ENCODE measurements at regions not wholly inside any gene's neighbourhood (a gene's known extent, or its start where the extent isn't known, plus 50 kb on each side); places are given as distances from the start of the nearest gene placed in this dataset.

GRCh38 chr3:59472541-59472940 lies 422.7 kb upstream of the CFAP20DC start:
- DNase-seq (ENCODE audit: low read depth in 1 of 2, low spot score in 1 of 2), result no peak
- Histone ChIP-seq H3K27me3 (no peaks in the 10 kb centered on the region), H3K9me3 (ENCODE audit: low read depth) (no peaks in the 10 kb centered on the region), H3K4me3 (no peak overlapping the region), H3K36me3 (no peaks in the 10 kb centered on the region), H3K27ac (no peak overlapping the region), H3K4me1 (ENCODE audit: low read depth) (no peaks in the 10 kb centered on the region)
- TF ChIP-seq, protein P1, sequence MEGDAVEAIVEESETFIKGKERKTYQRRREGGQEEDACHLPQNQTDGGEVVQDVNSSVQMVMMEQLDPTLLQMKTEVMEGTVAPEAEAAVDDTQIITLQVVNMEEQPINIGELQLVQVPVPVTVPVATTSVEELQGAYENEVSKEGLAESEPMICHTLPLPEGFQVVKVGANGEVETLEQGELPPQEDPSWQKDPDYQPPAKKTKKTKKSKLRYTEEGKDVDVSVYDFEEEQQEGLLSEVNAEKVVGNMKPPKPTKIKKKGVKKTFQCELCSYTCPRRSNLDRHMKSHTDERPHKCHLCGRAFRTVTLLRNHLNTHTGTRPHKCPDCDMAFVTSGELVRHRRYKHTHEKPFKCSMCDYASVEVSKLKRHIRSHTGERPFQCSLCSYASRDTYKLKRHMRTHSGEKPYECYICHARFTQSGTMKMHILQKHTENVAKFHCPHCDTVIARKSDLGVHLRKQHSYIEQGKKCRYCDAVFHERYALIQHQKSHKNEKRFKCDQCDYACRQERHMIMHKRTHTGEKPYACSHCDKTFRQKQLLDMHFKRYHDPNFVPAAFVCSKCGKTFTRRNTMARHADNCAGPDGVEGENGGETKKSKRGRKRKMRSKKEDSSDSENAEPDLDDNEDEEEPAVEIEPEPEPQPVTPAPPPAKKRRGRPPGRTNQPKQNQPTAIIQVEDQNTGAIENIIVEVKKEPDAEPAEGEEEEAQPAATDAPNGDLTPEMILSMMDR (IDR thresholded peaks at IDR 0.05; ENCODE audit: low read depth, low read length), result no peak

- Histone ChIP-seq H3K27ac (no peak overlapping the region), H3K4me1 (ENCODE audit: low read depth) (no peaks in the 10 kb centered on the region), H3K36me3 (no peaks in the 10 kb centered on the region), H3K4me3 (no peak overlapping the region), H3K27me3 (no peaks in the 10 kb centered on the region), H3K9me3 (ENCODE audit: low read depth) (no peaks in the 10 kb centered on the region)
- no peak for DNase-seq (ENCODE audit: low read depth in 1 of 2, low spot score in 1 of 2)
- TF ChIP-seq, protein P1 (IDR thresholded peaks at IDR 0.05; ENCODE audit: low read depth, low read length), result no peak
These were observed 420.3 kb upstream of the CFAP20DC start for GRCh38 chr3:59469948-59470723.

GRCh38 chr3:59467476-59467875 lies 417.7 kb upstream of the CFAP20DC start:
- H3K4me1 ChIP-seq (ENCODE audit: low read depth), result no peaks in the 10 kb centered on the region
- TF ChIP-seq, protein P1 (IDR thresholded peaks at IDR 0.05; ENCODE audit: low read depth, low read length), result no peak
- H3K4me3 ChIP-seq, result no peak overlapping the region
- DNase-seq (ENCODE audit: low read depth in 1 of 2, low spot score in 1 of 2), result no peak
- no peaks in the 10 kb centered on the region for H3K36me3 ChIP-seq
- H3K27ac ChIP-seq, result no peak overlapping the region
- H3K27me3 ChIP-seq, result no peaks in the 10 kb centered on the region
- H3K9me3 ChIP-seq (ENCODE audit: low read depth), result no peaks in the 10 kb centered on the region

DNA sequence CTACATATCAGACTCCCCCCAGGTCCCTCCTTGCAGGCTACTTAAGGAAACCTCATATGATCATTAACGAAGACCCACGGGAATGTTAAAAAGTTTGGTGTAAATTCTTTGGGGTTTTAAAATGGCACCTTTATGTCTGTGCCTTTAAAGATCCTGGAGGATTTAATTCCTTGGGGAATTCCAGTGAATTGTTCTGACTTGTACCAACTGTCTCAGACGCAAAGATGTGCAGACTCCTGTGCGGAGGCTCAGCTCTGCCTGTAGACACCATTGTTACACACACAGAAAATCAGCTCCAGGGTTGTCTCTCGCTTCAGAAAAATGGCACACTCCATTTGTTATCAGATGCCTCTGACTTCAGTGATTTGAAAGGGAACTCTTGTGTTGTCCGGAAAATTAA lies 414.4 kb upstream of the CFAP20DC start:
- TF ChIP-seq, protein P1 (IDR thresholded peaks at IDR 0.05; ENCODE audit: low read depth, low read length), result no peak
- Histone ChIP-seq H3K4me3 (no peak overlapping the region), H3K27ac (no peak overlapping the region), H3K27me3 (no peaks in the 10 kb centered on the region), H3K4me1 (ENCODE audit: low read depth) (no peaks in the 10 kb centered on the region), H3K9me3 (ENCODE audit: low read depth) (no peaks in the 10 kb centered on the region), H3K36me3 (no peaks in the 10 kb centered on the region)
- DNase-seq (ENCODE audit: low read depth in 1 of 2, low spot score in 1 of 2), result no peak

DNA sequence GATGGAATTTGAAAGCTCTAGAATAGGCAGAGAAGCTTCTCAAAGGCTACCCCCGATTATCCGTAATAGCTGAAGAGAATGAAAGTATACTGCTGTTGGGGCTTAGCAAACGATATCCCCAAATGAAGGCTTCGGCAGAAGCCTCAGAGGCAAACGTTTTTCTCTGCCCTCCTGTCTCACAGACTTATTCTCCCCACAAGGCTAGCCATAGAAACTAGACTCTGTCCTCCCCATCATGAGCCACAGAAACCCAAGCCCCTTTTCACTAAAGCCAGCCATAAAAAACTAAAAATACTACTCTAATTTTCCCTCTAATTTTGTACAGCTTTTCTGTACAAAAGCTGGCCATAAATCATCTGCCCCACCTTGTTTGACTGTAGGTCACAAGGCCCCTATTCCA lies 413.4 kb upstream of the CFAP20DC start:
- TF ChIP-seq, protein P1 (IDR thresholded peaks at IDR 0.05; ENCODE audit: low read depth, low read length), result no peak
- Histone ChIP-seq H3K9me3 (ENCODE audit: low read depth) (no peaks in the 10 kb centered on the region), H3K27ac (no peak overlapping the region), H3K27me3 (no peaks in the 10 kb centered on the region), H3K4me1 (ENCODE audit: low read depth) (no peaks in the 10 kb centered on the region), H3K4me3 (no peak overlapping the region), H3K36me3 (no peaks in the 10 kb centered on the region)
- no peak for DNase-seq (ENCODE audit: low read depth in 1 of 2, low spot score in 1 of 2)

Measured in cardiac muscle cell (in vitro differentiated cells and primary cell).